Lung (tissue), 11 donors: ENCODE measurements at regions not wholly inside any gene's neighbourhood (a gene's known extent, or its start where the extent isn't known, plus 50 kb on each side); places are given as distances from the start of the nearest gene placed in this dataset.

Experiments used
- ATAC-seq: fragments of 200-7000 bp; cut with Tn5 transposase; one replicate; pipeline ENCODE4 v1.9.1; 2020; ENCODE audit warnings: moderate number of reproducible peaks; ENCODE audit not compliant: insufficient read depth, low FRiP score
- DNase-seq, 3 donors: peaks; one replicate each; pipeline ENCODE4 v3.0.0-alpha.2; 2013 to 2017
- H3K27ac ChIP-seq, 2 donors: one replicate each; pipeline ENCODE4 v1.5.1; 2013; ENCODE audit warnings: mild to moderate bottlenecking in 2 of 2, moderate library complexity in 2 of 2, control low read depth in 1 of 2, inconsistent platforms in 1 of 2, low read depth in 1 of 2, low read length in 1 of 2
- H3K27me3 ChIP-seq, 3 donors: one replicate each; pipeline ENCODE4 v1.5.1; 2013; ENCODE audit warnings: low read length in 2 of 3; ENCODE audit not compliant: control insufficient read depth in 3 of 3, insufficient read depth in 3 of 3
- H3K36me3 ChIP-seq, 4 donors: one replicate each; pipeline ENCODE4 v1.5.1; 2013; ENCODE audit warnings: low read length in 4 of 4, mild to moderate bottlenecking in 1 of 4, moderate library complexity in 1 of 4; ENCODE audit not compliant: control insufficient read depth in 4 of 4, insufficient read depth in 4 of 4
- H3K4me1 ChIP-seq, 5 donors: one replicate each; pipeline ENCODE4 v1.5.1; 2013; ENCODE audit warnings: low read length in 5 of 5, mild to moderate bottlenecking in 2 of 5, moderate library complexity in 1 of 5; ENCODE audit not compliant: control insufficient read depth in 5 of 5, insufficient read depth in 5 of 5
- H3K4me3 ChIP-seq: one replicate; pipeline ENCODE4 v1.5.1; 2013; ENCODE audit warnings: mild to moderate bottlenecking, control low read depth, moderate library complexity
- H3K9ac ChIP-seq, 2 donors: one replicate each; pipeline ENCODE4 v1.5.1; 2013; ENCODE audit warnings: low read length in 2 of 2, control low read depth in 1 of 2; ENCODE audit not compliant: insufficient read depth in 1 of 2
- H3K9me3 ChIP-seq, 4 donors: one replicate each; pipeline ENCODE4 v1.5.1; 2013; ENCODE audit warnings: low read length in 3 of 4, mild to moderate bottlenecking in 1 of 4, moderate library complexity in 1 of 4; ENCODE audit not compliant: control insufficient read depth in 4 of 4, insufficient read depth in 3 of 4
- WGBS, 2 donors: extraction: QIAGEN DNeasy Blood & Tissue Kit; methylation state at CpG; one replicate each; pipeline ENCODE4 v1.1.7; 2013; 5-methylcytosine and 5-hydroxymethylcytosine counted together
- TF ChIP-seq, protein P1 (sequence below): IDR thresholded peaks from 2 replicates; pipeline ENCODE4 v1.5.1; 2012; ENCODE audit warnings: mild to moderate bottlenecking; ENCODE audit errors: control extremely low read depth, extremely low read depth
- donor health status: control.
- donor health status: control.
- donor health status: Bipolar disorder and iron deficiency.
- donor health status: healthy.
- donor health status: DM: yes; HTN: yes; CAD: no.

DNA sequence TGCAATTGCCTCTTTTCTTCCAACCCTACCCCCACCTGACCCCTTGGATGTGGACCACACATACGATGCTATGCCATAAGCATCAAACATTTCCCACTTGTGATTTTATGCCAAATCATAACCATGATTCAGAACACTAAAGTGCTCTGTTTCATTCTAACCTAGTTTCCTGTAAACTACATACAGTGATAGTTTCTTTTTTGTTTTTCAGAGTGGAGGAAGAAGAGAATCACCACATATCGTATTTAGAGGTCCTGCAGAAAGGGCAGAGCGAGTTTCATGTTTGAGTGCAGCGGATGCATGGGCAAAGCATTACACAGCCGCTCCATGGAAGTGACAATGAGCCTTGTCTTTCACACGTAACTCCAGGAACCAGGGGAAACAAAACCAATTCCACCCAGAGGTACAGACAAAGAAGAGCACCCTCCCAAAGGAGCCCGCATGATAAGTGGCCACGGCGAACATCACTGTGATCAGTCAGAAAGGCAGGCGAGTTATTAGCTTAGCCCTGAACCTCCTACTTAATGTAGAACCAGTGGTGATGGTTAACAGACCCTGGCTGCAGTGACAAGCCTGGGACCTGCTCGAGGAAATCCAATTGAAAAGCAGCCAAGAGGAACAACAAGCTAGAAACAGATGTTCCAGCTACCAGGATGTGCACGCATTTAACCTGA, 64.0 kb upstream of the ZNF281 start:
- H3K4me3 ChIP-seq = no peak overlapping the region
- no peak for ATAC-seq
- H3K4me1 ChIP-seq = peaks cover 0 to 3% (median 0%) of the 10 kb centered on the region in 5 donors
- no peaks in the 10 kb centered on the region for H3K36me3 ChIP-seq
- peak in 1 of 3 donors; percentile 36 for DNase-seq
- no peak overlapping the region for H3K27ac ChIP-seq
- TF ChIP-seq, protein P1, sequence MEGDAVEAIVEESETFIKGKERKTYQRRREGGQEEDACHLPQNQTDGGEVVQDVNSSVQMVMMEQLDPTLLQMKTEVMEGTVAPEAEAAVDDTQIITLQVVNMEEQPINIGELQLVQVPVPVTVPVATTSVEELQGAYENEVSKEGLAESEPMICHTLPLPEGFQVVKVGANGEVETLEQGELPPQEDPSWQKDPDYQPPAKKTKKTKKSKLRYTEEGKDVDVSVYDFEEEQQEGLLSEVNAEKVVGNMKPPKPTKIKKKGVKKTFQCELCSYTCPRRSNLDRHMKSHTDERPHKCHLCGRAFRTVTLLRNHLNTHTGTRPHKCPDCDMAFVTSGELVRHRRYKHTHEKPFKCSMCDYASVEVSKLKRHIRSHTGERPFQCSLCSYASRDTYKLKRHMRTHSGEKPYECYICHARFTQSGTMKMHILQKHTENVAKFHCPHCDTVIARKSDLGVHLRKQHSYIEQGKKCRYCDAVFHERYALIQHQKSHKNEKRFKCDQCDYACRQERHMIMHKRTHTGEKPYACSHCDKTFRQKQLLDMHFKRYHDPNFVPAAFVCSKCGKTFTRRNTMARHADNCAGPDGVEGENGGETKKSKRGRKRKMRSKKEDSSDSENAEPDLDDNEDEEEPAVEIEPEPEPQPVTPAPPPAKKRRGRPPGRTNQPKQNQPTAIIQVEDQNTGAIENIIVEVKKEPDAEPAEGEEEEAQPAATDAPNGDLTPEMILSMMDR = no peak
- no peaks in the 10 kb centered on the region for H3K9me3 ChIP-seq
- H3K27me3 ChIP-seq = peaks cover 0 to 6% (median 0%) of the 10 kb centered on the region in 3 donors
- H3K9ac ChIP-seq = no peak overlapping the region
- WGBS, 2 donors = 58 to 76% methylated on average over 12 of the region's 12 CpGs

DNA sequence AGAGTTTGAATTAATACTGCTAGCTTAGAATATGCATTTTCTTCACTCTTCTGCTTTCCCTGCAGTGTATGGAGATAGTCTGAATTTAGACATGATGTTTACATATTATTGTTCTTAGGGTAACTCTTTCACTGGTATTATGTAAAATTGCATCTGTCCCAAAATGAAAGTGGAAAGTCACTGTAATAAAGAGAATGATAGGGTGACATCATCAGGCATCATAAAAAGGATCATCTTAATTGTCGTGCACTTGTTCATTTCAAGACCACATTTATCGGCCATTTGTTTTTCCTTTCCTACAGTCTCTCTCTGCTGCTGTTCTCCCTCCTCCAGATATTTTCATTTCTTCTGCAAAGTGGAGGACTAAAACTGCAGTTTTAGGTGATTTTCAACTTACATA, 61.9 kb upstream of the ZNF281 start:
- Histone ChIP-seq H3K9me3 (no peaks in the 10 kb centered on the region), H3K36me3 (no peaks in the 10 kb centered on the region), H3K27ac (no peak overlapping the region), H3K4me3 (no peak overlapping the region), H3K9ac (no peak overlapping the region), H3K27me3 (peaks cover 0 to 6% (median 0%) of the 10 kb centered on the region in 3 donors), H3K4me1 (peaks cover 0 to 11% (median 0%) of the 10 kb centered on the region in 5 donors)
- 89 to 100% methylated on average over 2 of the region's 2 CpGs for WGBS, 2 donors
- DNase-seq (no peak), ATAC-seq (no peak)
- TF ChIP-seq, protein P1 = no peak

DNA sequence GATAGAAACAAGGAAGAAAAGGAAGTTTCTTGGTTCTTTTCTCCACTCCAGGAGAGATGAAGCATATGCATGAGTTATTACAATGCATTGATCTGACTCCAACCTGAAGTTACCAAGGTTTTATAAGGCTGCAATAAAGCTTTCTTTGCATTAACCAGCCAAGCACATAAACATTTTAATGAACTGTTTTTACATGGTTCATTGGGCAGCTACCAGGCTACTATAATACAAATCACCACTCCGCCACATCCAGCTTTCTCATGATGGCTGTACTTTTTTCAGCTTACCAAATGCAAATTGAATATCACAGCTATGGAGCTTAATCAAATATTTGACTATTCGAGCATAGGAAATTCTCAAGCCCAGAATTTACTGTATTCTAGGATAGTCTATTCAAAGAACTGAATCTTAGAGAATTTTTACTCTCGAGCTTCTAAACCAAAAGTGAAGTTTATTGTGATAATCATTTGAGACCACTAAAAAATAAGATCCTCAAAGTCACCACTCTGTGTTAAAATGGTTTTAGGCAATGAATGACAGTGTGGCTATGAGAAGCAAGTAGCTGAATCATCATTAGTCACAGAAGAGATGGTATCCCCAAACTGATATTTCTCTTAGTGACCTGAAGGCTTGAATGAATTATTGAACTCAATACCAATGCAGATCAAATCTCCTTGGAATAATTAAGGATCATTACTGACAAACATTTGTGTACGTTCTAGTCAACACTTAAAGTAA, 58.6 kb upstream of the ZNF281 start:
- H3K9ac ChIP-seq = no peak overlapping the region
- no peak overlapping the region for H3K27ac ChIP-seq
- ATAC-seq (no peak), DNase-seq (no peak)
- H3K9me3 ChIP-seq = no peaks in the 10 kb centered on the region
- 83 to 91% methylated on average over 4 of the region's 4 CpGs for WGBS, 2 donors
- no peak overlapping the region for H3K4me3 ChIP-seq
- no peaks in the 10 kb centered on the region for H3K36me3 ChIP-seq
- TF ChIP-seq, protein P1 = no peak
- peaks cover 0 to 8% (median 0%) of the 10 kb centered on the region in 5 donors for H3K4me1 ChIP-seq
- peaks cover 0 to 3% (median 0%) of the 10 kb centered on the region in 3 donors for H3K27me3 ChIP-seq
